GM19452 (cell line): ENCODE measurements at regions not wholly inside any gene's neighbourhood (a gene's known extent, or its start where the extent isn't known, plus 50 kb on each side); places are given as distances from the start of the nearest gene placed in this dataset.
A peak's percentile ranks its signal among the peaks of the same experiment; 100 is the strongest.

Experiments used
- ATAC-seq: cut with Tn5 transposase; IDR thresholded peaks from one replicate; pipeline ENCODE4 v1.9.1; 2021; ENCODE audit not compliant: unreplicated experiment

GRCh38 chr16:85971902-85972638, 73.1 kb downstream of the IRF8 start:
- ATAC-seq, result no peak

GRCh38 chr16:85974428-85975375, 75.7 kb downstream of the IRF8 start:
- ATAC-seq, result no peak

DNA sequence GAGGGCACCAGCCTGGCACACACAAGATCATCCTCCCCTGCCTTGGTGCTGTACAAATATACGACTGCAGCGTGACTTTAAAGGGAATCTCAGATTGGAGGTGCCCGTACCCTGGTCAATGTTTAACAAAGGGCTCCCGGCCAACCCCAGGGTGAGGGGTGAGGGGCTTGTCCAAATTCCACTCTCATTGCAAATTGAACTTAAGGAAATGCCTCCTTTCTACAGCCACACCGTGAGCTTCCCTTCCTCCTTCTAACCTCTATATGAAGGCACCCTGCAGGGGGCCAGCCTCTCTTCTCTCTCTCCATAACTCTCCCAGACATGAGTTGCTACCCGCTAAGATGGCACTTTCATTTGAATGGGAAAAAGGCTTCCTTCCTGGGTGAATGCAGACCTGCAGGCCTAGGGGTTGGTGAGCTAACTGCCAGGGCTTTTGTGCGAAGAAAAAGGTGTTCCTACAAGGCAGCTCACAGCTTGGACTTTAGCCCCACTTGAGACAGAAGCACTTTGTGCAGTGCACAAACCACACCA, 76.6 kb downstream of the IRF8 start:
- ATAC-seq, result no peak

DNA sequence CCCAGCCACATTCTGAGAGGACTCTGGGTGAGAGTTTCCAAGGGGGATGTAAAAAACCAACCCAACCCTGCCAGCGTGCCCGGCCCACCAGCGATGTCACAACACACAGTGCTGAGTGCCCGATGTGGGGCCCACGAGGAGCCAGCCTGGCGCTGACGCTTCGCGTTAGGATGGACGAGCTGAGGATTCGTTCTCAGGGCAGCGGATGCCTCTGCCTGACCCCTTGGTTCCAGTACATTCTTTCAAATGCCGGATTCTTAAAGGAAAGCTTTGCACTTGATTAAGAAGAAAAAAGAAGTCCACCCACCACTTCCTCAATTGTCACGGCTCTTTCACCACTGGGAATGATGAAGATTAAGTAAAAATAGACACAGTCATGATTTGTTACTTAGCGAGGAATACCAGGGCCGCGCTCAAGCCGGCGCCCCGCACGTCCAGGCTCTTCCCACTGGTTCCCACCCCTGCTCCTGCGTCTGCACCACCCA, 79.4 kb downstream of the IRF8 start:
- no peak for ATAC-seq

DNA sequence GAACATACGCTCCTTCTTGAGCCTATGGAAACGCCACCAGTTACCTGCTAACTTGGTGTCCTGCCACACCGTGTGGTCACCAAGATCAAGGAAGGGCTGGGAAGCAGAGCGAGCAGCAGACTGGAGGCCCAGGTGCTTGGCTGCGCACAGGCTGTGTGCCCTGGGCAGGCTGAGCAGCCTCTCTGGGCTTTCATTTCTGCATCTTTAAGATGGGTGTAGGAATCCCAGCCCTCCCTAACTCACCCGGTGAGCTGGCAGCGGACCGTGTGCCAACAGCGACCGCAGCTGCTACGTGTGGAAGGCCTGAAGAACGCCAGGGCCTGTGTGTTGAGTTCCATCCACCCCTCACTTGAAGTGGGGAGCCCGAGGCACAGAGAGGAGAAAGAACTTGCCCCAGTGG, 80.0 kb downstream of the IRF8 start:
- ATAC-seq, result no peak

GRCh38 chr16:85979605-85980004, 80.6 kb downstream of the IRF8 start:
- no peak for ATAC-seq

- ATAC-seq, result no peak
These were observed 81.7 kb downstream of the IRF8 start for GRCh38 chr16:85980686-85981085.

GRCh38 chr16:85981826-85982562, 83.0 kb downstream of the IRF8 start:
- ATAC-seq, result no peak

DNA sequence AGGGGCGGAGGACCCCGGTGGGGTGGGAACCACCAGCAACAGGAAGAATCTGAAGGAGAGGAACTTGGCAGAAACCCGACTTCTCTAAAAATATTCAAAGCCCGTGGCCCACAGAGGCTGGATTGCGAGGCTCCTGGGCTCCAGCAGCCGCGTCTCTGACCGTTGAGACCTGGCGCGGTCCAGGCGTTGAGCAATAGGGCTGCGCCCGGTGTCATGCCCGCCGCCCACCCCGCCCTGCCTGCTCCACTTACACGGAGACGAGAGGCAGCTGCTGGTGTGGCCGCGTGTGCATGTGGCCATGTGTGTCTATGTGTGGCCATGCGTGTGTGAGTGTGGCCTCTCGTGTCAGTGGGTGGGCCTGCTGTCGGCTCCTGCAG, 83.6 kb downstream of the IRF8 start:
- ATAC-seq, result no peak

GRCh38 chr16:85983064-85983463, 84.1 kb downstream of the IRF8 start:
- ATAC-seq, result no peak

GRCh38 chr16:85983606-85984230, 84.8 kb downstream of the IRF8 start:
- ATAC-seq, result no peak

DNA sequence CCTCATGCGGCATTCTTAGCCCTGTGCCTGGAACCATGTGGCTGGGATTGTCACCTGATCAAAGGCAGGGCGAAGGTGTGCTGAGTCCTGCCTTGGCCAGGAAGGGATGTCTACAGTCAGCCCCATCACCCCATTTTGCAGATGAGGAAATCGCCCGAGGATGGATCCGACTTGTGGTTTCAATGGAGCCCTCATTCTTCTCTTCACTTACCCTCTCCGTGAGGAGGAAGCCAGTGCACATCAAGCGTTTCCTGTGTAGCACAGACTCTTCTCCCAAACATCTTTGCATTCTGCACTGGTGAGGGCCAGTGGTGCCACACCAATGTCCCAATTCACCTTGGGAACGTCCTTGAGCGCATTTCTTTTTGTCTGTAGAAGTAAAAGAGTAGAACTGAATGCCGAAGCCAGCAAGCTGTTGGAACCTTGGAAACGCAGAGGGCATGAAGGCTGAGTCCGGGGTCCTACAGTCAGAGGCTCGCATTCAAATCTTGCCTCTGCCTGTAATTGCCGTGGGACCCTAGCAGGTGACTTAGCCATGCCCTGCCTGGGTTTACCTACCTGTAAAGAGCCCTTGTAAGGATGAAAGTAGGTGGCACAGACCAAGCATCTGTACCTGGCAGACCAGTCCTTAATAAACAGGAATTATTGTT, 85.4 kb downstream of the IRF8 start:
- ATAC-seq, result no peak

DNA sequence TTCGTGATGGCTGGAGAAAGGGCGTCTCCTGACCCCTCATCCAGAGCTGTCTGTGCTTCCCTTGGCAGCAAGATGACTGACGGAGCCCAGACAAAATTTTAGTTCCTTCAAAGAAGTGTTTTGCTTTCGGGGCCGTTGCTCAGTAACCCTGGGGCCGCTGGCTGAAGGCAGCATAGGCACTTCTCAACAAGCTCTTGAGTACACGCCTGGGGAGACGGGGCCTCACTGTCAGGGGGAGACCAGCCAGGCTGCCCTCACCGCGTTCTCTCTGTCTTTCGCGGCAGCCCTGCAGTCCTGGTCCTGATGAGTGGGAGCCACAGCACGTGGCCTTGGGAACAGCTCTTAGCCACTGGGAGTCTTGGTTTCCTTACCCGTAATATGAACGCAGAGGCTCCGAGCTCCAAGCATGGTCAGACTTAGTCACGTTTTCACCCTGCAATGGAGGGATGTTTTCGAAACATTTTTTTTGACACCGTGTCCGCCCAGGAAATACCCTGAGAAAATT, 86.0 kb downstream of the IRF8 start:
- no peak for ATAC-seq

DNA sequence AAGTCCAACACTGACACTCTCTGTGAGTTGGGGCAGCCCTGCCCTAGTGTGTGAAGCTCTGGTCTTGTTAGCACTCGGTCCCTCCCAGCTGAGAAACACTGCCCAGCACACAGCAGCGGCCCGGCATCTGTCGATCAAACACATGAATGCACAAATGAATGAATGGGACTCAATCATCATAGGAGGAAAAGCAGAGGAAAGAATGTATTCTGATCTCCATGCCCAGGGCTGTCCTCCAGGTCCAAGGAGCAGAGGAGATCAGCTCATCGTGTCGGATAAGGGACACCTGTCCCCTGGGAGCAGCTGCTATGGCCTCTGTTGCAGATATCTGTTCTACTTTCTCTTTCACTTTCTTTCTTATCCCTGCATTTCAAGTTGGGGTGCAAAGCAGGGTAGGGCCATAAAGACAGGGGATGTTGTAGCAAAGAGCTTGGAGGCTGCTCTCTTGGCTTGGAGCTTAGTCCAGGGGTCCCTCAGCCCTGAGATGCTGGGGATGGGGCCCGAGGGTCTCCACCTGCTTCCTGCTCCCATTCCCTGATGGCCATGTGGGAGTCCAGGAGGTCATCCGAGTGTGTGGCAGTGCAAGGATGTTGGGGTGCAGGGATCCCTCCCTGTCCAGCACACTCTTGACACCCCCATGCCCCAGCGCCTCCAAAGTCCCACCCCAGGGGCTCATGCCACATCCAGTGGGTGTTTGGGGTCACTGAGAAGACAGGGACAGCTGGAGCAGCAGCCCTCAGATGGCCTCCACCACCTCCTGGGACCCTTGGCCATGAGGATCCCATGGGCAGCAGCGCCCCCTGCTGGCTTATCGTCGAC, 88.2 kb downstream of the IRF8 start:
- ATAC-seq, result no peak

DNA sequence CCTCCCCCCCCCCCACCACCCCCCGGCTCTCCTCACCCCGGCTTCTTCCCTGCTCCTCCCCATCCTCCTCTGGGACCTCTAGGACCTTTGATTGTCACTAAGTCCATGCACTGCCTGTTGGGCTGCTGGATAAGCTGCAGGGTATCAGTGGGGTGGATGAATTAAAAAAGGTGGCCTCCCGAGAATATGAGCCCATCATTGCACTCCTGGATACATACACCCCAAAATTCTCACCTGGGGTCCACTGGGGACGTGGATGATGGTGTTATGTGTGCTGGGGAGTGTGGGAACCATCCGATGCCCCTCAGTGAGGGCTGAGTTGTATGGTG, 88.8 kb downstream of the IRF8 start:
- no peak for ATAC-seq

DNA sequence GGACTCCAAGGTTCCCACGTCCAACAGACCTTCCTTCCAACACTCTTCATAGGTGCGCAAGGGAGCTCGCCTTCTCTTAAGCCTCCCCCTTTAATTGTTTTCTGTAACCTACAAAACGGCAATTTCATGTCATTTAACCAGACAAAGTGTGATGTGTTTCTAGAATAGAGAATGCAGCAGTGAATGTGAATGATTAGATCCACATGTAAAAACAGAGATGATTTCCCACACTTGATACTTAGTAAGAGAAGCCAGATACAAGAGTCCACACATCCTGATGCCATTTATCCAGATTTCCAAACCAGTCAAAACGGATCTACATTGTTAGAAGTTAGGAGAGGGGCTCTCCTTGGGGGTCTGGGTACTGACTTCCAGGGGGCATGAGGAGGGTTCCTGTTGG, 89.3 kb downstream of the IRF8 start:
- no peak for ATAC-seq

GRCh38 chr16:85988723-85989313, 89.9 kb downstream of the IRF8 start:
- ATAC-seq, result peak; percentile 42

- ATAC-seq, result no peak
These were observed 90.4 kb downstream of the IRF8 start for GRCh38 chr16:85989376-85989775.
